ENCODE measurements at regions not wholly inside any gene's neighbourhood (a gene's known extent, or its start where the extent isn't known, plus 50 kb on each side); places are given as distances from the start of the nearest gene placed in this dataset.

DNA sequence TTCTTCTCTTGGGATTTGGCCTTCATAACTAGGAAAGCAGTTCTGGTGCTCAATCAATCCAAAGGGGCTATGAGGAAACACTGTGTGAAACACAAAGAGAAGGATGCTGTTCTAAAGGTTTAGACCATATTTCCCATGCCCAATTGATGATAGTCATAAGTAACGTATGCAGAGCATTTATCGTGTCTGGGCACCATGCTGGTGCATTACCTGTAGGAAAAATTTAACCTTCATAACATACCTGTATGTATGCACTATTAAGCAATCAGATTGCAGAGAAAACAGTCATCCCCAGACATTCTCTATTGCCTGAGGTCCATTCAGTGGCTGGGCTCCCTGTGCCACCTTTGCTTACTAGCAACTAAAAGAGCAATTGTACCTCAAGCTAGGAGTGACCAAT, 381.4 kb downstream of the PLPP3 start:
- DNase-seq (ENCODE audit: low read depth in 1 of 2, low spot score in 1 of 2), result no peak

DNA sequence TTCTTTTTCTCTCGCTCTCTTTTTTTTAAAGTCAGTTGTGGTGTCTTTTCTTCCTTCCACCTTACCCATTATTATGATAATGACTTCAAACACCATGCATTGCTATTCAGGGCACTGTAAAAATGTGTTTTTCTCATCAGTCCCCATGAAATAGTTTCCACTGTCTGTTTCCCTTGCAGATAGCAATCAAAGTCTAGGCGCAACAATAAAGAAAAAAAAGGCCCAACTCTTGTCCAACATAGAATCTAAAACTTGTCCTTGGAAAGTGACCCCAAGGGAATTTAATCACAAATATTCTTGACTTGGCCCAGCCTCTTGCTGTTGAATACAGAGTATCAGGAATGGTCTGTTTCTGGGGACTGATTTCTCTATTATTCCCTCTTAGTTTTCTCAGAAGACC, 382.5 kb downstream of the PLPP3 start:
- DNase-seq (ENCODE audit: low read depth in 1 of 2, low spot score in 1 of 2), result no peak

DNA sequence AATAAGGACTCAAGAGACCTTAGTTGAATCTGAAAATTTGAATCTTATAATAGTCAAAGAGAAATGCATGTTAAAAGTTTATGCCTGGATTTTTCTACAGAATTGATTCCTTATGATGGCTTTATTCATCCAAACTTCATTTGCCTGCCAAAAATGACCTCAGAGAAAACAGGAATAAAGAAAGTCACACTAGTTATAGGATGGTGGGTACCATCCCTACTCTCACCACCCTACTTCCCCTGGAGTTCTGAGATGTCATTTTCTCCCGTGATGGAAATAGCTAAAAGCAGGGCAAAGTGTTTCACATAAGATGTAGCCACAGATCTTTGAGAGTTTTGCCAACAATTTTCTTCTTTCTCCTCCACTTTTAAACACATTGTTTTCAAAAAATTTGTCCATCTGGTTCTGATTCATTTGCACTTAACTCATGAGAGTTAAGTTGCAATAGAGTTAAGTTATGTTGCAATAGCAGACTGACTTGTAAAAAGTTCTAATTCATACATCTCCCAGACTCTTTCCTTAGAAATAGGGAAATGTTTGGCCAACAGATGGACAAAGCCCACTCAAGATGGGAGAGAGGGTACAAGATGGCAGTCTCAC, 384.6 kb downstream of the PLPP3 start:
- no peak for DNase-seq (ENCODE audit: low read depth in 1 of 2, low spot score in 1 of 2)

DNA sequence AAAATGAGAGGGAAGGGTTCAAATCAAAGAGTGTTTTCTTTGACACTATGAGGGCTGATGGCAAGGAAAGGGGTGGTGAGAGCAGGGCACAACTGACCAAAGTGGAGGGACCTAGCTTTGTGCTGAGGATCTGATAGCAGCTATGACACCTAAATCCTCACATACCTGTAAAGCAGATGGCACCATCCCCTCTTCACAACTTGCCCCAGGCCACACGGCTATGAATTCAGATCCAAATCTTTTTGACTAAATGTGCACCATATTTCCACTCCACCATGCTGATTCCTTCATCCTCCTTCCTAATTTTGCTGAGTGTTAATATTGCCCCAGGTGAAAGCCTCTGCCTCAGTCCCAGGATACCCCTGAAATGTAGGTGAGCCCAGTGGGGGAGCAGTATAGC, 385.7 kb downstream of the PLPP3 start:
- DNase-seq (ENCODE audit: low read depth in 1 of 2, low spot score in 1 of 2), result no peak

DNA sequence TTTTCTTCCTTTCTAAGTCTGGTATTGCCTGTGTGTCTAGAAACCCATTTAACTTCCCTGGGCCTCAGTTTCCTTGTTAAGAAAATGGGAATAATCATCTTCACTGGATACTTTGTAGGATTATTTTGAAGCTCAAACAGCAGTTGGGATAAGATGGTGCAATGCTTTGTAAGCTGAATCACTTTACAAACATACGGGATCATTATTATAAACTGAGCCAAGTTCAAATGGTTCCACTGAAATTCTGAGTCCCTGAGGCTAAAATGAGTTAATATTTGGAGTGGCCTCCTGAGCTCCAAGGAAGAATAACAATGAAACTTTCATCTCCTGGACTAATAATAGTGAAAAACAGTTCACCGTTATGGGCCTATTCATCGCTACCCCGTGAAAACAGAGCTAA, 388.0 kb downstream of the PLPP3 start:
- no peak for DNase-seq (ENCODE audit: low read depth in 1 of 2, low spot score in 1 of 2)

DNA sequence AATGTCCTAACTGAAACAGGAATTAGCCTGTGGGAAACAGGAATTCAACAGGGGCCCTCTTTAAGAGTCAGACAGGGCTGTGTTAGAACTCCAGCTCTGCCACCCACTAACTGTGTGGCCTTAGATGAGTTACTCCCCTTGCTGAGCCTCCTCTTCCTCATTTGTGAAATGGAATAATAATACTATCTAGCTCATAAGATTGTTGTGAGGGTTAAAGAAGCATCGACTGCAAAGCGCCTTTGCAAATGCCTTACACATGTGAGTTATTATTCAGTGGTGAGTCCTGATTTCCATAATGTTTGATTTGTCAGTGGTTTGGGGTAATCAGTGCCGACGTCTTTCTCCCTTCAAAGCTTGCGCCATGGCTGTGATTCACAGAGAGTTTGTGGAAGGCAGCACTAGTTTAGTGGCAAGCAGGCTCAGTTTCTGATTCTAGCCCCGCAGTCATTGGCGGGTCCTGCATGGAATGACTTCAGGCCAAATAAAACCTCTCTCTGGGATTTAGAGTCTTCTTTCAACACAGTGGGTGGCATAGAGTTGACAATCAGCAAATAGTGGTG, 388.5 kb downstream of the PLPP3 start:
- DNase-seq (ENCODE audit: low read depth in 1 of 2, low spot score in 1 of 2), result no peak

DNA sequence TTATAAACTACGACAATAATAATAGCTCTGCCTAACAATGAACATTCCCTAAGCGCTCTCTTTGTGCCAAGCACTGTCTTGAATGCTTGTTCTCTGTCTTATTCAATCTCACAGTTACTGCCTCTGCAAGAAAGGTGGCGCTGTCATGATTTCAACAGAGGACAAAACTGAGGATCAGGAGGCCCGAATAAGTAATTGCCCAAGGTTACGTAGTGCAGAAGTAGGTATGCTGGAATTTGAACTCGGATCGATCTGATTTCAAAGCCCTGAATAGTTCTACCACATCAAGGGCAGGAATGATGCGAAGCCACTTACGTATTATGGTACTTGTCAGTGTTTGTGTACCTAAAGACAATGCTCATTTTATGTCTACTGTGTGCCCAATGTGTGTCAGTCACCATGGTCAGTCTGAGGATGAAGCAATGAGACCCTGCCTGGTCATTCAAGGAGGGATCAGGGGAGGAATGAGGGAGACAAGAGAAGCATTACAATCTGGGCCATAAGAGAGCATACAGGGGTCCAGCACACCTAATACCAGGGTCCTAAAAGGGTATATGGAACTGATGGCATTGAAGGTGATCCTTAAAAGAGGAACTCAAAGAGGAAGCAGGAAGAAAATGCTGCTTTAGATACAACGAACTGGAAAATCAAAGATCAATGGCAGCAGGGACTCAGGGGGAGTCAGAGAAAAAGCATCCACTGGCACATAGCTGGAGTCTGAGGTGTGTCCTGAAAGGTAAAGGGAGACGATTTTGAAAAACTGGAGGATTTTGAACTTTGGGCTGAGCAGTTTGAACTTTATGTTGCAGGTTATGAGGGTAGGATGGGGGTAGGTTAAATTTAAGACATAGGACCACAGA, 389.2 kb downstream of the PLPP3 start:
- DNase-seq (ENCODE audit: low read depth in 1 of 2, low spot score in 1 of 2), result no peak

DNA sequence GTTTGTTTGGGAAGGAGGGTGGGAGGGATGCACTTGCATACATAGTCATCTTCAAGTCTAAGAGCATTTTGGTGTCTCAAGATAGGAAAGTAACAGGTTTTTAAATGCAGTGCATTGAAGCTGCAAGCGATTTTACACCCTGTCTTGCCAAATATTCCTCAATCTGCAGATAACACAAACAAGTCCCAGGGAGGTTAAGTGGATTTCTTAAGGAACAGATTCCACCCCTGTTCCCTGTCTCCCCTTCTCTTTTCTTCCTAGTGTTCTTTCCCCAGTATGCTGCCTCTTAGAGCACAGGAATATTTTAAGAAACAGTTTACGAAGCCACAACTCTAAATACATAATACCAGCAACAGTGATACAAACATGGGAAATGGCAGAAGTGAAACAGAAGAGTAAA, 389.9 kb downstream of the PLPP3 start:
- no peak for DNase-seq (ENCODE audit: low read depth in 1 of 2, low spot score in 1 of 2)

DNA sequence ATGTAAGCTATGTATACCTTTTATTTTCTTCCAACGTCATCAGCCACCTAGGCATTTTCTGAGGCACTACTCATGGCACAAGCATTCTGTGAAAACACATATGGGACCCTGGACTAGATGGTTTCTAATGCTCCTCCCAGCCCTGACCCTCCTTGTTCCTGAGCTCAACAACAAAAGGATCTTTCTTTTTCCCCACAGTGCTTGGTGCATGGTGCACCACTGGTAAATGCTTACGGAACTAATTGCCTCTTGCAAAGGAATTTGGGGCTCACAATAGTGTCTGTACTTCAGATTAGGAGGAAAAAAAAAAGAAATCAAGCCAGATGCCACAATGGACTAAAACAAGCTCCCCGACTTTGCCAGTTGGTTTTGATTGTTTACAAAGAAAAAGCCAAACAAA, 390.5 kb downstream of the PLPP3 start:
- DNase-seq (ENCODE audit: low read depth in 1 of 2, low spot score in 1 of 2), result no peak

DNA sequence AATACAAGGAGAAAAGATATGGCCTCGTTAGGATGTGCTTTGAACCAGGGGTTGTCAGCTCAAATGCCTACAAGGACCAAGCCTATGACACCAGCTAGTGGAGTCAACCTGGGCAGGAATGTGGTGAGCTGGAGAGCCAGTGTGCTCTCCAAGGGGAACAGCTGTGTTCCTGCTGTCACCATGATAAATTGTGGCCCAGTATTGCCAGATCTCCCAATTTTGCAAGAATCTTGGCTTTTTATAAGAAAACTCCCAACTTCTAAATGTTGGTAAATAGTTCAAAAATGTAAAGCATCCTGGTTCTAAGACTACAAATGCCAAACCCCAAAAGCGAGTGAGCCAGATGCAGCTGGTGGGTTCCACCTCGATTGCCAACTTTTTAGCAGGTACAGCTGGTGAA, 391.1 kb downstream of the PLPP3 start:
- no peak for DNase-seq (ENCODE audit: low read depth in 1 of 2, low spot score in 1 of 2)

DNA sequence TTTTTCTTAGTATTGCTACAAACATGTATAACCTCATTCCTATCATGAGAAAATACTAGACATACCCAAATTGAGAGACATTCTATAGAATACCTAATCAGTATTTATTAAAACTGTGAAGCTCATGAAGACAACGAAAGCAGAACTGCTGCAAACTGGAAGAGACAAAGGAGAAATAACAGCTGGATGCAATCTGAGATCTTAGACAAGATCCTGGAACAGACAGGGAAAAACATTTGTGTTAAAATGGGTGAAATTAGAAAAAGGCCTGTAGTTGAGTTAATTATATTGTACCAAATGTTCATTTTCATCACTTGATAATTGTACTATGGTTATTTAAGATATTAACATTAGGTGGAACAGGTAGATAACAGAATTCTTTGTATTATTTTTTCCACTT, 392.0 kb downstream of the PLPP3 start:
- DNase-seq (ENCODE audit: low read depth in 1 of 2, low spot score in 1 of 2), result no peak

DNA sequence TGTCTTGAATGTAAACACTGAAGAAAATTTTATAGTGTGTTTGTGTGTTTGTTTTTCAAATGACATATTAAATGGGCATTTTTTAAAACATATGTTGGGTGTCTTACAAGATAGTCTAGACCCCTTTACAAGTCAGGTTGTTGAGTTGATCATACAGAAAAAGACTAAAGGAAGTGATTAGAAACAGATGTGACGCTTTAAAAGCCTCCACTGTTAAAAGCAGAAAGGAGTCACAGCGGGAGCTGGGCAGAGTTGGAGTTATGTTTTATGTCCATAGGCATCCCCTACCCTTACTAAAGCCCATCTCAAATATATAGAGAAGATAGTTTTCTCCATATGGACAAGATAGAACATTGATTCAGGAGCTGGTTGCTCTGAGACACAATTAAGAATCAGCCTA, 393.9 kb downstream of the PLPP3 start:
- no peak for DNase-seq (ENCODE audit: low read depth in 1 of 2, low spot score in 1 of 2)

DNA sequence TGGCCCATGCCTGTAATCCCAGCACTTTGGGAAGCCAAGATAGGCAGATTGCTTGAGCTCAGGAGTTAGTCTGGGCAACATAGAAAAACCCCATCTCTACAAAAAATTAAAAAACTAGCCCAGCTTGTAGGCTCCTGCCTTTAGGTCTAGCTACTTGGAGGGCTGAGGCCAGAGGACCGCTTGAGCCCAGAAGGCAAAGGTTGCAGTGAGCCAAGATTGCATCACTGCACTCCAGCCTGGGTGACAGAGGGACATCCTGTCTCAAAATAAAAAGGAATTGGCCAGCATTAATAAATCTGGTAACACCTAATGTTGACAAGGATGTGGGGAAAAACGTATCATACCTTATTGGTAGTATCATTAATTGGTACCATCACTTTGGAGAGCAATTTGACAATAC, 396.2 kb downstream of the PLPP3 start:
- DNase-seq (ENCODE audit: low read depth in 1 of 2, low spot score in 1 of 2), result no peak

DNA sequence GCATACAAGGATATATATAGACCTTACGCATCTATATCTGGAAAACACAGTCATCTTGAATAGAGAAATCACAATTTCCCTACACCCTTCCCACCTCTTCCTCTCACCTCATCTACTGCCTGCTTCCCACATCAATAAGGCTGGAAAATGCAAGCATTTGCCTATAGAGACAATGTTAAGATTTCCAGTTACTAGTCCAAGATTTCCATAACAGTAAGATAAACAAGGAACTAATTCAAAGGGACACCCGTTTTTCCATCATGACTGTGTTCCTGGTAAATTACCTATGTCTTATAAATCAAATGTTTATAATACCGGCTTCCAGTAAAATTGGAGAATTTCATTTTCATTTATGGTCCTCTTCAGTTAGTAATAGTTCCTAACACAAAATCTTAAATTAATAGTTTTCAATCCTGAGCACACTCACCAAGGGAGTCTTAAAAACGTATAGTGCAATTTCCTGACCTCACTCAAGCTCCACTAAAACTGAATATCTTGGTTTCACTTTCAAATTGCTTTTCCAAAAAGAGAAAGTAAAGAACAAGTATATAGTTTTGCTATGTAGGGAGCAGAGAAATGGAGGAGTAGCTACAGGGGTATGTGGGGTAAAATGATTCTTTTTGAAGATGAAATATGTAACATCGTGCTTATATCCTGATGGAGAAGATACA, 398.7 kb downstream of the PLPP3 start:
- no peak for DNase-seq (ENCODE audit: low read depth in 1 of 2, low spot score in 1 of 2)

DNA sequence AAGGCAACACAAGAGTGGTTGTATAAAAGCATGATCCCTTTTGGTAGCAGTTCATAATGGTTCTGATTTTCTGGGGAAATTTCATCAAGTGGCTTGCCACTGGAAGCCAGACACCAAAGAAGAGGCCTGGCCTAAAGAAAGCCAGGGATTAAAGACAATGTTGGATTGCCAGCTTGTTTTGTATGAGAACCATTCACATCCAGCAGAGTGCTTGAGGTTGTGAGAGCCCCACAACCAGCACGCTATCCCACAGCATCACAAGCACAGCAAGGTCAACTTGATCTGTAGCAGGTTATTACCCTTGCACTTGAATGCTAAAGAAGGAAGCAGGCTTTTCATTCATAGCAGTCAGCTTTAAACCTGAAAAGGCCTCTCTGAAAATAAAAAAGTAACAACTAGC, 399.8 kb downstream of the PLPP3 start:
- no peak for DNase-seq (ENCODE audit: low read depth in 1 of 2, low spot score in 1 of 2)

DNA sequence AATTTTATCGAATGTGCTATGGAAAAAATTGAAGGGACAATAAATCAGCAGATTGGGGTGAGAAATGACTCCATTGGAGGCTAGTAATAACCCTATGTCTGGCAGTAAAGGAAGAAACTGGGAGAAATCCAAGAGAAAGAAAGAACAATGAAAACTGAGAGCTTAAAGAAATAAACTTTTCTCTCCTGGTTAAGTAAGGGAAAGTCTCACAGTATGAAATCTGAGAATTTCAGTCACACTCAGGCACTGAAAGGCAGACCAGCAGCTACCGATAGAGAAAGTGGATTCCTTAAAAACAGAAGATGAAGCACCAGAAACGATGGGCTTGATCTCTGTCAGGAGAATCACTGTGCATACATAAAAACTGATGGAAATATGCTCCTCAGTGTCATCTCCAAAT, 404.2 kb downstream of the PLPP3 start:
- no peak for DNase-seq (ENCODE audit: low read depth in 1 of 2, low spot score in 1 of 2)

DNA sequence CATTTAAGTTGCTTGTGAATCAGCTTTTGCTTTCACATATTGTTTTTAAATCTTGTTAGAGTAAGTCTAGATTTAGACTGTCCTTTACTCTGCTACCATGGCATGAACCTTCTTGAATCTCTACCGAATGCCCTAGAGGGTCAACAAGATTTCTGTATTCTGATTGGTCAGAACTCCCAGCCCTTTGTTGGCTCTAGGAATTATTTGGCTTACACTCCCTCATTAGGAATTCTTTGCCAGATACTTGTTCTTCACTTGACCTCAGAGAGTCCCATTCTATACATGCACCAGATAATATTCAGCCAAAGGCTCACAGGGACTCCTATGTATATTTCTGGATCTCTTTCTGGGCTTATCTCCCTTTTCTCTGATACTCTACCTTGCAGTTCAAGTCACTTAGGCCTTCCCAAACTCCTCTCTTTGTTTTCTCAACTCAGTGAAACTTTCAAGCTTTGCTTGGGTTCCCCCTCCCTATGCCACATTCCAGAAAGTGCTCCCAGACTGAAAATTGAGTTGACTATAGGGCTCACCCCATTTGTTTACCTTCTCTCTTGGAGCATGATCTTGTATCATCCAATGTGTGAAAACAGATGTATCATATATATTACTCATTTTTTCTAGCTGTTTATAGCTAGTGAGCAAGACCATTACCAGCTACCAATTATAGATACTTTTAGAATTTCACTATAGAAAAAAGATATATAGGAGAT, 405.0 kb downstream of the PLPP3 start:
- DNase-seq (ENCODE audit: low read depth in 1 of 2, low spot score in 1 of 2), result no peak

DNA sequence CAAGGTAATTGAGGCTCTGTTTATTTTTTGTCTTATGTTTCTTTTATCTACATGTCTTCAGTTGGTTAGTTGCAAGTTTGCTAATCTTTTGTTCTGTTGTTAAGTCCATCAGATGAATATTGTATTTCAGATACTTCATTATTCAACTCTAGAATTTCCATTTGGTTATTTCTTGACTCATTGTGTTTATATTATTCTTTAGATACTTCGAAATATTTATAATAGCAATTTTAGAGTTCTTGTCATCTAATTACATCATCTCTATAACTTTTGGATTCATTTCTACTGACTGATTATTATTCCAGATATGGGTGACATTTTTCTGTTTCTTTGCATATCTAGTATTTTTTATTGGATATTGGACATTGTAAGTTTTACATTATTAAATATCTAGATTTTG, 405.6 kb downstream of the PLPP3 start:
- DNase-seq (ENCODE audit: low read depth in 1 of 2, low spot score in 1 of 2), result no peak

DNA sequence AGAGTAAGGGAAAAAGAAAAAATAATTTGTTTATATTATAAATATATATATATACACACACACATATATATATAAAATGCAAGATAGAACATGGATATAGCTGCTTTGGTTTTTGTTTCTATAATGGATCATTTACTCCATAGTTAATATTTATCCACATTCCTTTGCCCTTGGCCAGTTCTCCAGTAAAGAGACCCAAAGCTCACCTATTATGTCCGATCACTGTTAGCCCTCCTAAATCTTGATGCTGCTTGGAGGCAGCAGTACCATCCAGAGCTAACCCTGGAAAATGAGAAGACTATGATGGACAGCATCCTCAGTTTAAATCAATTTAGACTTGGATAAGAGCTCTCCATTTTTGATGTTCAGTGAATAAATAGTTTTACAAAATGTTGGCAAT, 407.7 kb downstream of the PLPP3 start:
- DNase-seq (ENCODE audit: low read depth in 1 of 2, low spot score in 1 of 2), result no peak

DNA sequence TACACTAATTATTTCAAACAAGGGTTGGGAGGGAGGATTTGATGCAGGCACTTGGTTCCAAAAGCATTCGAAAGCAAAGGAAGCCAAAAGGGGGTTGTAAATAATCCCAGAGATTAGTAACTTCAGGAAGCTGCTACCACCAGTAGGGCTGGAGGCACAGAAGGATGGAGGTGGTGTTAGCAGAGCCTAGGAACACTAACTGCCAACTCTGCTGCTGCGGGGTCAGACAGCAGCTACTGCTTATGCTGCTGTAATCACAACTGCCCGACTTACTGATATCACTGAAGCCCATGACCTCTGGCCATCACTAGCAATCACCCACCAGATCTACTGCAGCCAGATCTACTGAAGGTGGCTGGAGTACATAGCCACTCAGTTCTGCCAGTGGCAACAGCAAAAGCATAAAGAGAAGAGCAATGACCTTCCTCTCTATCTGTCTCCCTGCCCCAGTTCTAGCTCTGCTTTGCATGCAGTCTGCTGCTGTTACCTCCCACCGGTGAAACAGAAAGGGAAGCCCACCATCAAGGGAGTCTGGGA, 408.5 kb downstream of the PLPP3 start:
- DNase-seq (ENCODE audit: low read depth in 1 of 2, low spot score in 1 of 2), result no peak

DNA sequence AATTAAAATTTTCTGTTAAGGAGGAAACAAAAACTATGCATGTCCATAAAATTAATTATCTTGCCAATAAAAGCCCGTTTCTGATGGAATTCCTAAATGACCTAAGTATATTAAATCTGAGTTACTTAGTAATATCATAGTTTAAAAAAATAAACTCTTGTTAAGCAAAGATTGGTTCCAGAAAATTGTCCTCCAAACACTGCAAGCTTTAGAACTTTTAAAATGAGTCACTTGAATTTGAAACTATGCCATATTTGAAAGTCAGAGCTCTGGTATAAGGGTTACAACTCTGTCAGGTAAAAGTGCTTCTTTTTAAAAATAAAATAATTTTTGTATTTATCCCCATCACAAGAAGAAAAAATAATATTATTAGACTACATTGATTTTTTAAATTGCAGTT, 409.5 kb downstream of the PLPP3 start:
- no peak for DNase-seq (ENCODE audit: low read depth in 1 of 2, low spot score in 1 of 2)

Measured in stimulated activated CD4-positive, alpha-beta T cell treated with anti-CD3 and anti-CD28 coated beads, Interleukin-15, amount 100 ng/mL, for 1 hour (primary cell).